ENCODE measurements at regions not wholly inside any gene's neighbourhood (a gene's known extent, or its start where the extent isn't known, plus 50 kb on each side); places are given as distances from the start of the nearest gene placed in this dataset.
"Not testable (repeated sequence)": the region's sequence is repeated elsewhere in the genome, so short reads cannot be mapped to it uniquely, and the experiment has no call there.

GRCh38 chr15:26017665-26018064 is 154.5 kb upstream of the ATP10A start:
- DNase-seq, result no peak

GRCh38 chr15:26015516-26016075 is 152.5 kb upstream of the ATP10A start:
- no peak for DNase-seq

- DNase-seq, result no peak
Observed at GRCh38 chr15:26013981-26014380, 150.9 kb upstream of the ATP10A start.

GRCh38 chr15:26011916-26012315 is 148.8 kb upstream of the ATP10A start:
- DNase-seq, result no peak

- DNase-seq, result no peak
Observed at GRCh38 chr15:26007151-26007550, 144.0 kb upstream of the ATP10A start.

- no peak for DNase-seq
Observed at GRCh38 chr15:26001201-26001600, 138.1 kb upstream of the ATP10A start.

GRCh38 chr15:25993506-25993905 is 130.4 kb upstream of the ATP10A start:
- DNase-seq, result no peak

- no peak for DNase-seq
Observed at GRCh38 chr15:25990220-25990619, 127.1 kb upstream of the ATP10A start.

- no peak for DNase-seq
Observed at GRCh38 chr15:25989327-25989726, 126.2 kb upstream of the ATP10A start.

- not testable (repeated sequence) for DNase-seq
Observed at GRCh38 chr15:25988716-25989115, 125.6 kb upstream of the ATP10A start.

- DNase-seq, result no peak
Observed at GRCh38 chr15:25987638-25988037, 124.5 kb upstream of the ATP10A start.

- DNase-seq, result no peak
Observed at GRCh38 chr15:25985165-25985564, 122.0 kb upstream of the ATP10A start.

- no peak for DNase-seq
Observed at GRCh38 chr15:25982736-25983135, 119.6 kb upstream of the ATP10A start.

GRCh38 chr15:25981114-25981513 is 118.0 kb upstream of the ATP10A start:
- no peak for DNase-seq

GRCh38 chr15:25972141-25972675 is 109.1 kb upstream of the ATP10A start:
- no peak for DNase-seq

GRCh38 chr15:25971053-25971452 is 107.9 kb upstream of the ATP10A start:
- no peak for DNase-seq

- no peak for DNase-seq
Observed at GRCh38 chr15:25969886-25970285, 106.8 kb upstream of the ATP10A start.

GRCh38 chr15:25967116-25967515 is 104.0 kb upstream of the ATP10A start:
- DNase-seq, result no peak

- DNase-seq, result no peak
Observed at GRCh38 chr15:25965326-25965725, 102.2 kb upstream of the ATP10A start.

GRCh38 chr15:25960273-25960672 is 97.1 kb upstream of the ATP10A start:
- DNase-seq, result no peak

- no peak for DNase-seq
Observed at GRCh38 chr15:25959100-25959499, 96.0 kb upstream of the ATP10A start.

GRCh38 chr15:25955628-25956027 is 92.5 kb upstream of the ATP10A start:
- DNase-seq, result no peak

- no peak for DNase-seq
Observed at GRCh38 chr15:25954398-25954797, 91.3 kb upstream of the ATP10A start.

GRCh38 chr15:25950014-25950413 is 86.9 kb upstream of the ATP10A start:
- no peak for DNase-seq
